Peyer's patch (tissue), 4 donors: ENCODE measurements at regions not wholly inside any gene's neighbourhood (a gene's known extent, or its start where the extent isn't known, plus 50 kb on each side); places are given as distances from the start of the nearest gene placed in this dataset.

ENCODE experiments used
- DNase-seq, 3 donors: peaks; one replicate each; pipeline ENCODE4 v3.0.0-alpha.2; 2017 to 2019
- H3K27ac ChIP-seq, 4 donors: fragments of 200-600 bp; sonication (generic); one replicate each; pipeline ENCODE4 v1.5.1; 2016 to 2019
- H3K27me3 ChIP-seq, 2 donors: fragments of 200-600 bp; sonication (generic); one replicate each; pipeline ENCODE4 v1.5.1; 2019
- H3K36me3 ChIP-seq, 3 donors: fragments of 200-600 bp; sonication (generic); one replicate each; pipeline ENCODE4 v1.5.1; 2016 to 2019
- H3K4me1 ChIP-seq, 4 donors: fragments of 200-600 bp; sonication (generic); one replicate each; pipeline ENCODE4 v1.5.1; 2016 to 2019
- H3K4me3 ChIP-seq, 4 donors: fragments of 200-600 bp; sonication (generic); 1 replicate in 3 of 4; 2 replicates in 1 of 4; pipeline ENCODE4 v1.5.1; 2016 to 2019; ENCODE audit warnings: mild to moderate bottlenecking in 1 of 4
- H3K9me3 ChIP-seq, 4 donors: fragments of 200-600 bp; sonication (generic); one replicate each; pipeline ENCODE4 v1.5.1; 2016 to 2019; ENCODE audit warnings: mild to moderate bottlenecking in 1 of 4
- CTCF ChIP-seq, 6 experiments: fragments of 450-650 bp in 4 of 6; fragments of 200-600 bp in 2 of 6; sonication (generic) in 1 of 6; IDR thresholded peaks; one replicate each; pipeline ENCODE4 v1.5.1; 2017 to 2019; ENCODE audit warnings: antibody characterized with exemption in 6 of 6, mild to moderate bottlenecking in 3 of 6, moderate library complexity in 1 of 6
- POLR2A ChIP-seq, 2 donors: fragments of 450-650 bp; IDR thresholded peaks; one replicate each; pipeline ENCODE4 v1.5.1; 2017; ENCODE audit warnings: antibody characterized with exemption in 2 of 2, mild to moderate bottlenecking in 2 of 2, moderate library complexity in 2 of 2

- H3K27me3 ChIP-seq, result no peaks in the 10 kb centered on the region
- H3K9me3 ChIP-seq, result no peaks in the 10 kb centered on the region
- H3K27ac ChIP-seq, result no peak overlapping the region
- H3K36me3 ChIP-seq, result no peaks in the 10 kb centered on the region
- H3K4me1 ChIP-seq, result no peaks in the 10 kb centered on the region
- DNase-seq, result no peak
- TF ChIP-seq POLR2A (IDR thresholded peaks at IDR 0.05) (no peak), CTCF (IDR thresholded peaks at IDR 0.05) (no peak)
- no peak overlapping the region for H3K4me3 ChIP-seq
Measured at GRCh38 chr10:57982091-57982490, 285.6 kb downstream of the IPMK start.

- H3K36me3 ChIP-seq, result no peaks in the 10 kb centered on the region
- H3K4me1 ChIP-seq, result no peaks in the 10 kb centered on the region
- no peak overlapping the region for H3K27ac ChIP-seq
- TF ChIP-seq CTCF (IDR thresholded peaks at IDR 0.05), result no peak
- no peak for TF ChIP-seq POLR2A (IDR thresholded peaks at IDR 0.05)
- no peaks in the 10 kb centered on the region for H3K9me3 ChIP-seq
- no peaks in the 10 kb centered on the region for H3K27me3 ChIP-seq
- no peak for DNase-seq
- no peak overlapping the region for H3K4me3 ChIP-seq
Measured at GRCh38 chr10:57979956-57980355, 287.7 kb downstream of the IPMK start.

- no peak for DNase-seq
- Histone ChIP-seq H3K27me3 (no peaks in the 10 kb centered on the region), H3K4me1 (no peaks in the 10 kb centered on the region), H3K4me3 (no peak overlapping the region), H3K9me3 (no peaks in the 10 kb centered on the region), H3K27ac (no peak overlapping the region), H3K36me3 (no peaks in the 10 kb centered on the region)
- TF ChIP-seq CTCF (IDR thresholded peaks at IDR 0.05) (no peak), POLR2A (IDR thresholded peaks at IDR 0.05) (no peak)
Measured at GRCh38 chr10:57979491-57979890, 288.2 kb downstream of the IPMK start.

- no peak overlapping the region for H3K4me3 ChIP-seq
- no peaks in the 10 kb centered on the region for H3K4me1 ChIP-seq
- no peak overlapping the region for H3K27ac ChIP-seq
- no peaks in the 10 kb centered on the region for H3K27me3 ChIP-seq
- DNase-seq, result no peak
- H3K36me3 ChIP-seq, result no peaks in the 10 kb centered on the region
- TF ChIP-seq POLR2A (IDR thresholded peaks at IDR 0.05) (no peak), CTCF (IDR thresholded peaks at IDR 0.05) (no peak)
- H3K9me3 ChIP-seq, result no peaks in the 10 kb centered on the region
Measured at GRCh38 chr10:57977262-57977661, 290.4 kb downstream of the IPMK start.

- H3K4me3 ChIP-seq, result no peak overlapping the region
- H3K9me3 ChIP-seq, result no peaks in the 10 kb centered on the region
- no peaks in the 10 kb centered on the region for H3K36me3 ChIP-seq
- TF ChIP-seq POLR2A (IDR thresholded peaks at IDR 0.05) (no peak), CTCF (IDR thresholded peaks at IDR 0.05) (no peak)
- H3K27me3 ChIP-seq, result no peaks in the 10 kb centered on the region
- H3K27ac ChIP-seq, result no peak overlapping the region
- DNase-seq, result no peak
- no peaks in the 10 kb centered on the region for H3K4me1 ChIP-seq
Measured at GRCh38 chr10:57973451-57973850, 294.2 kb downstream of the IPMK start.

GRCh38 chr10:57972783-57973182 lies 294.9 kb downstream of the IPMK start:
- TF ChIP-seq POLR2A (IDR thresholded peaks at IDR 0.05), result no peak
- TF ChIP-seq CTCF (IDR thresholded peaks at IDR 0.05), result no peak
- no peak for DNase-seq

More at GRCh38 chr10:57972783-57973182, 294.9 kb downstream of the IPMK start:
- no peaks in the 10 kb centered on the region for H3K27me3 ChIP-seq
- no peaks in the 10 kb centered on the region for H3K9me3 ChIP-seq
- H3K36me3 ChIP-seq, result no peaks in the 10 kb centered on the region
- H3K4me3 ChIP-seq, result no peak overlapping the region
- H3K4me1 ChIP-seq, result no peaks in the 10 kb centered on the region
- no peak overlapping the region for H3K27ac ChIP-seq
